Immature natural killer cell (primary cell): ENCODE measurements at regions not wholly inside any gene's neighbourhood (a gene's known extent, or its start where the extent isn't known, plus 50 kb on each side); places are given as distances from the start of the nearest gene placed in this dataset.

Experiments used
- DNase-seq, 3 donors: peaks; one replicate each; pipeline ENCODE4 v3.0.0; 2022; ENCODE audit warnings: mixed read lengths in 1 of 3
- H3K27ac Mint-ChIP-seq, 6 donors: one replicate each; pipeline ENCODE4 v1.8.0; 2020; ENCODE audit warnings: mixed read lengths in 6 of 6, mild to moderate bottlenecking in 5 of 6, inconsistent platforms in 4 of 6, moderate library complexity in 3 of 6
- H3K27me3 Mint-ChIP-seq, 3 donors: one replicate each; pipeline ENCODE4 v1.8.0; 2020 to 2021; ENCODE audit warnings: low read depth in 3 of 3, mild to moderate bottlenecking in 3 of 3, mixed read lengths in 3 of 3, moderate library complexity in 3 of 3, inconsistent platforms in 1 of 3
- H3K36me3 Mint-ChIP-seq, 3 donors: one replicate each; pipeline ENCODE4 v1.8.0; 2020; ENCODE audit warnings: mixed read lengths in 3 of 3, inconsistent platforms in 2 of 3, mild to moderate bottlenecking in 2 of 3
- H3K4me1 Mint-ChIP-seq, 2 donors: one replicate each; pipeline ENCODE4 v1.8.0; 2020; ENCODE audit warnings: inconsistent platforms in 2 of 2, mild to moderate bottlenecking in 2 of 2, mixed read lengths in 2 of 2, moderate library complexity in 1 of 2
- H3K4me3 Mint-ChIP-seq, 5 donors: one replicate each; pipeline ENCODE4 v1.8.0; 2020; ENCODE audit warnings: mild to moderate bottlenecking in 5 of 5, mixed read lengths in 5 of 5, inconsistent platforms in 3 of 5, moderate library complexity in 3 of 5
- H3K9me3 Mint-ChIP-seq, 6 donors: one replicate each; pipeline ENCODE4 v1.8.0; 2020; ENCODE audit warnings: mild to moderate bottlenecking in 6 of 6, mixed read lengths in 6 of 6, inconsistent platforms in 4 of 6, moderate library complexity in 3 of 6

DNA sequence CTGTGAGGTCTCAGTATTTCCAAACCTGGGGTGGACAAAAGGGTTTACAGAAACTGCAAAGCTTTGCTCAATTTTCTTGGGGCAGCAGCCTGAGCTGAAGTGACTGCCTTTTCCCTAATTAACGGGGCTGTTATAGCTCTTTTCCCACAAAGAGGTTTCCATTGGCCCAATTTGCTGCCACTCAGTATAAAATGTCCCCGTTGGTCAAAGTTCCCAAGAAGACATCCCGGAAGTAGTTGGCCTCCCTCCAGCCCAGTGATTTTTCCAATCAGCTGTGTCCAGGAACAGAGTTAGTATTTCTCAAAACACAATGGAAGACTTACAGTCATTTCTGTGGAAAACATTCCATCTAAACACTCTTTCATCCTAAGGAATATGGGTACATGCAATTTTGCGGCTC, 643.6 kb downstream of the ACTL7B start:
- H3K27me3 Mint-ChIP-seq, result peaks cover 2 to 4% (median 3%) of the 10 kb centered on the region in 3 donors
- DNase-seq, result no peak
- no peak overlapping the region for H3K27ac Mint-ChIP-seq
- no peaks in the 10 kb centered on the region for H3K36me3 Mint-ChIP-seq
- no peak overlapping the region for H3K4me3 Mint-ChIP-seq
- no peaks in the 10 kb centered on the region for H3K4me1 Mint-ChIP-seq
- peaks cover 0 to 31% (median 5%) of the 10 kb centered on the region in 6 donors for H3K9me3 Mint-ChIP-seq

GRCh38 chr9:108211411-108211955, 644.3 kb downstream of the ACTL7B start:
- Mint-ChIP-seq H3K36me3 (no peaks in the 10 kb centered on the region), H3K4me1 (no peaks in the 10 kb centered on the region), H3K27ac (no peak overlapping the region), H3K9me3 (peaks cover 0 to 29% (median 5%) of the 10 kb centered on the region in 6 donors), H3K4me3 (no peak overlapping the region), H3K27me3 (peaks cover 2 to 4% (median 3%) of the 10 kb centered on the region in 3 donors)
- no peak for DNase-seq

- Mint-ChIP-seq H3K9me3 (peaks cover 0 to 21% (median 2%) of the 10 kb centered on the region in 6 donors), H3K4me3 (no peak overlapping the region), H3K4me1 (no peaks in the 10 kb centered on the region), H3K27ac (no peak overlapping the region), H3K36me3 (no peaks in the 10 kb centered on the region), H3K27me3 (peaks cover 2 to 4% (median 3%) of the 10 kb centered on the region in 3 donors)
- no peak for DNase-seq
These were observed 646.6 kb downstream of the ACTL7B start for GRCh38 chr9:108209132-108209685.

DNA sequence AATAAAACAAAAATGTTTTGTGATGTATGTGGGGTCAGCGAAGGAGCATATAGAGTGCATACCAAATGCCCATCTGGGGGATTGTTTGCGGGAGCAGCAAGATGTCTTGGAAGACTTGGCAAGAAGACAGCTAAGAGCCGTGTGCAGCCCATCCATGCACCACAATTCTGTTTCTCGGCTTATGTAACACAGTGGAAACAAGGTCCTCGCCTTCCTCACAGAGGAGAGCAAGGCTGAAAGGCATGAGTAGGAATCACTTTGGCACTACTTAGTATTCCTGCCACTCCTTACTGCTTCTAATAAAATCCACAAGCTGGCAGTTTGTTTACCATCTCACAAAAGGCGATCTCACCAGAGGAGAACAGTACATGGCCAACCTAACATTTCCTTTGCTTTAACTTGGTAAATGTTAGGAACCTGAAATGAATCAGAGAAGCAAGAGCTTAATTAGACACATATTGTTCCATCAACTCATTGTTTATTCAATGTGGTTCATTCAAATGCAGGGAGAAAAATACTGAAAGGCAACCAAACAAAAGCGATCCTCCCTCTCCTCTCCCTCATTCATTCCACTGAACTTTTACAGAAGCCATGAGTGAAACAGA, 648.1 kb downstream of the ACTL7B start:
- DNase-seq, result no peak
- Mint-ChIP-seq H3K27ac (no peak overlapping the region), H3K27me3 (peaks cover 1 to 3% (median 2%) of the 10 kb centered on the region in 3 donors), H3K9me3 (peaks cover 0 to 18% (median under 1%) of the 10 kb centered on the region in 6 donors), H3K4me1 (no peaks in the 10 kb centered on the region), H3K4me3 (no peak overlapping the region), H3K36me3 (no peaks in the 10 kb centered on the region)

- no peaks in the 10 kb centered on the region for H3K4me1 Mint-ChIP-seq
- peaks cover 0 to 1% (median 0%) of the 10 kb centered on the region in 3 donors for H3K27me3 Mint-ChIP-seq
- peaks cover 0 to 26% (median 7%) of the 10 kb centered on the region in 6 donors for H3K9me3 Mint-ChIP-seq
- no peaks in the 10 kb centered on the region for H3K36me3 Mint-ChIP-seq
- no peak overlapping the region for H3K27ac Mint-ChIP-seq
- no peak for DNase-seq
- no peak overlapping the region for H3K4me3 Mint-ChIP-seq
These were observed 650.5 kb downstream of the ACTL7B start for GRCh38 chr9:108205276-108205675.

DNA sequence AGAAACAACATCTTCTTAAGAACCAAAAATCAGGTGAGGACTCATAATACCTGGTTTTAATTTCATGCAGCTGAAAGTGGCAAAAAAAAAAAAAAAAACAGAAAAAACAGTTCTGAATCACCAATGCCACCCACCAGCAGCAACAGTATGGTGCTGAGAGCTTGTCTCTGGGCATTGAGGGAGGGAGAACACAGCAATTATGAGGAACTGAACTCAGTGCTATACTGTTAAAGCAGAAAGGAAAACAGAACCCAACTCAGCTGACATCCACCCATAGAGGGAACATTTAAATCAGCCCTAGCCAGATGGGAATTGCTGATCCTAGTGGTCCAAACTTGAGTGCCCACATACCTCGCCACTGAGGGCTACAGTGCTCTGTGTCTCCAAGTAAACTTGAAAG, 657.9 kb downstream of the ACTL7B start:
- H3K36me3 Mint-ChIP-seq, result no peaks in the 10 kb centered on the region
- peaks cover 0 to under 1% (median 0%) of the 10 kb centered on the region in 3 donors for H3K27me3 Mint-ChIP-seq
- no peak overlapping the region for H3K27ac Mint-ChIP-seq
- peaks cover 1 to 34% (median 14%) of the 10 kb centered on the region in 6 donors for H3K9me3 Mint-ChIP-seq
- no peaks in the 10 kb centered on the region for H3K4me1 Mint-ChIP-seq
- H3K4me3 Mint-ChIP-seq, result no peak overlapping the region
- DNase-seq, result no peak

- peaks cover 1 to 33% (median 14%) of the 10 kb centered on the region in 6 donors for H3K9me3 Mint-ChIP-seq
These were observed 658.8 kb downstream of the ACTL7B start for GRCh38 chr9:108197008-108197365.

DNA sequence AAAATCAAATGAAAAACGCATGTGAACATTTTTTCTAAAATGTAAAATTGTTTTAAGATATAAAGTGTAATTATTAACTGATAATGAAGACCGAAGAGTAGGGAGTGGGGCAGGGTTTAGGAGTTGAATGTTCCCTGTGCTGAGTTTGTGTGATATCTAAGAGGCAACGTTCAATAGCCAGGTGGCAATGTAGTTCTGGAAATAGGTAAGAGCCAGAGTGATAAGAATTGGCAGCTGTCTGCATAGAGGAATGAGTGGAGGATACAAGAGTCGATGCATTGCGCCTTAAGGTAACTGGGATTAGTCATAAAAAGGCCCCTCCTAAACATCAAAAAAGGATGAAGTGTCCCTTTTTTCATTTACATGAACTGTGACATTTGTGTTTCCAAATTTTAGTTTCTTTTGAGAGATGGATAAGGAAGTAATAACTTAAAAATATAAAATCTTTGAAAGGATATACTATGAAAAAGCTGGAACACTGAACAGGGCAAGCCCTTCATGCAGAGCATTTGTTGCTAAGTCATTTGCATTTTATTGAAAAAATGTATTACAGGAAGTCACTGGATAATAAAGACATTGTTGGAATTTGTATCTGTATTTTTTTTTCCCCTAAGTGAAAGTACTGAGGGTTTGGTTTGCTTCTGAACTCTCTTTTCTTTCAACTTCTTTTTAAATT, 659.3 kb downstream of the ACTL7B start:
- Mint-ChIP-seq H3K27ac (no peak overlapping the region), H3K4me3 (no peak overlapping the region), H3K9me3 (peaks cover 1 to 28% (median 10%) of the 10 kb centered on the region in 6 donors), H3K36me3 (no peaks in the 10 kb centered on the region), H3K4me1 (no peaks in the 10 kb centered on the region), H3K27me3 (peaks cover 0 to 5% (median 1%) of the 10 kb centered on the region in 3 donors)
- no peak for DNase-seq

More at GRCh38 chr9:108197008-108197365, 658.8 kb downstream of the ACTL7B start:
- DNase-seq, result no peak
- no peak overlapping the region for H3K4me3 Mint-ChIP-seq
- H3K36me3 Mint-ChIP-seq, result no peaks in the 10 kb centered on the region
- no peak overlapping the region for H3K27ac Mint-ChIP-seq
- no peaks in the 10 kb centered on the region for H3K4me1 Mint-ChIP-seq
- peaks cover 0 to 5% (median 1%) of the 10 kb centered on the region in 3 donors for H3K27me3 Mint-ChIP-seq

- Mint-ChIP-seq H3K4me1 (no peaks in the 10 kb centered on the region), H3K36me3 (no peaks in the 10 kb centered on the region), H3K9me3 (peaks cover 1 to 27% (median 9%) of the 10 kb centered on the region in 6 donors), H3K27ac (no peak overlapping the region), H3K4me3 (no peak overlapping the region), H3K27me3 (peaks cover 1 to 5% (median 1%) of the 10 kb centered on the region in 3 donors)
- DNase-seq, result no peak
These were observed 661.6 kb downstream of the ACTL7B start for GRCh38 chr9:108194154-108194553.

GRCh38 chr9:108193026-108193710, 662.6 kb downstream of the ACTL7B start:
- H3K27ac Mint-ChIP-seq, result no peak overlapping the region
- H3K4me3 Mint-ChIP-seq, result no peak overlapping the region
- no peak for DNase-seq
- peaks cover 1 to 5% (median 3%) of the 10 kb centered on the region in 3 donors for H3K27me3 Mint-ChIP-seq
- H3K36me3 Mint-ChIP-seq, result no peaks in the 10 kb centered on the region
- H3K4me1 Mint-ChIP-seq, result no peaks in the 10 kb centered on the region
- peaks cover 1 to 29% (median 10%) of the 10 kb centered on the region in 6 donors for H3K9me3 Mint-ChIP-seq

DNA sequence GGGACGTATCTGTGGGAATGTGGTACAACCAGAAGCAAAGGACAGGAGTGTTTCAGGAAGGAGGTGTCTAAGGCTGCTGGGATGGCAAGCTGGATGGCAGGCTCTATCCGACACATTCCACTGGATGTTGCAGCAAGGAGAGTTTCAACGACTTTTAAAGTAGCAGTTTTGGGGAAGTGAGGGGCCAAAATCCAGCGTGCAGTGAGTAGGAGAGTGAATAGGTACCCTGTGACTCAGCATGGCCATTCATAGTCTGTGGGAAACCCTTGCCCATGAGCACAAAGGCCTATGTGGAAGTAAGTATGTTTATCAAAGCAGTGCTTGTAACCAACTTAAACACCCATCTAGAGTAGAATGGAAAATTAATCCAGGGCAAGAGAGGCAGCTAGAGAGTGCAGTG, 664.7 kb downstream of the ACTL7B start:
- H3K27me3 Mint-ChIP-seq, result peaks cover 1 to 5% (median 3%) of the 10 kb centered on the region in 3 donors
- H3K27ac Mint-ChIP-seq, result no peak overlapping the region
- H3K4me3 Mint-ChIP-seq, result no peak overlapping the region
- H3K36me3 Mint-ChIP-seq, result no peaks in the 10 kb centered on the region
- H3K9me3 Mint-ChIP-seq, result peaks cover 1 to 23% (median 6%) of the 10 kb centered on the region in 6 donors
- no peaks in the 10 kb centered on the region for H3K4me1 Mint-ChIP-seq
- no peak for DNase-seq

DNA sequence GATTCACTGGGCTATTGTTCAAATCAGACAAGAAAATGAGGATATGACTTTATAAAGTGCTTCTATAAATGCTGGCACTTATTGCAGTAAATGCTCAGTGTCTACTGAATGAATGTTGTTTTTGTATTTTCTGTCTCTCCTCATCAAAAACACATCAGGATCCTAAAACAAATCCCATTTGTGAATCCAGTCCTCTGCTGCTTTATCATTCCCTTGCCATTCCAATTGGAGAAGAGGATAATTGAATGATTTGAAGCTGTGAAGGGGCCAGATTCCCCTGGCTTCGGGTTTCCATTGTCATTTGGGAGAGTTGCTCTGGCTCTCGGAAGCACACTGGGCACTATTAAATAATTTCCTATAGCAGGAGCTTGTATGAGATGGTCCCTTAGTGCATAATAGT, 666.8 kb downstream of the ACTL7B start:
- no peak for DNase-seq
- no peak overlapping the region for H3K4me3 Mint-ChIP-seq
- H3K27ac Mint-ChIP-seq, result no peak overlapping the region
- H3K9me3 Mint-ChIP-seq, result peaks cover 1 to 23% (median 6%) of the 10 kb centered on the region in 6 donors
- no peaks in the 10 kb centered on the region for H3K4me1 Mint-ChIP-seq
- H3K36me3 Mint-ChIP-seq, result no peaks in the 10 kb centered on the region
- H3K27me3 Mint-ChIP-seq, result peaks cover 3 to 5% (median 3%) of the 10 kb centered on the region in 3 donors

DNA sequence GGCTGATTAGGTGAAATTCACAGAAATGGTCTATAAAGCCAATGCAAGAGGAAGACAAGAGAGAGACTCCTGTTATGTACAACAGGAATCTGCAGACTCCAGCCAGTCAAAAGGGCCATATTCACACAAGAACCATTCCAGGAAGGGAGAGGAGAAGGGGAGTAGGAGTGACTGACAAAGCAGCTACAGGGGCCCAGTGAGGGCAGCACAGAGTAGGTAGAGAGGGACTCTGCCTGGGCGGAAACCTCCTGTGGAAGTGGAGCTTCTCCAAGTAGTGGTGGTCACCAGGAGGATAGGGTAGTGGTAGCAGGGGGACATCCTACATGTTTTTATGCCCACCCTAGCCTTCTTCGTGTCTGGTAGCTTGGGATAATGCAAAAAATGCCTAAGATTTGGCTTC, 667.3 kb downstream of the ACTL7B start:
- Mint-ChIP-seq H3K27ac (no peak overlapping the region), H3K4me3 (no peak overlapping the region), H3K9me3 (peaks cover 1 to 18% (median 5%) of the 10 kb centered on the region in 6 donors), H3K36me3 (no peaks in the 10 kb centered on the region), H3K27me3 (peaks cover 3 to 5% (median 3%) of the 10 kb centered on the region in 3 donors), H3K4me1 (no peaks in the 10 kb centered on the region)
- DNase-seq, result no peak
